ENCODE measurements at regions not wholly inside any gene's neighbourhood (a gene's known extent, or its start where the extent isn't known, plus 50 kb on each side); places are given as distances from the start of the nearest gene placed in this dataset.

GRCh38 chr15:87715252-87715651, 541.3 kb downstream of the NTRK3 start:
- H3K4me3 ChIP-seq (replicated peaks; ENCODE audit: low read depth, low read length), result no peak overlapping the region
- no peak for DNase-seq (ENCODE audit: extremely low read depth, low read depth)
- TF ChIP-seq, protein P1, sequence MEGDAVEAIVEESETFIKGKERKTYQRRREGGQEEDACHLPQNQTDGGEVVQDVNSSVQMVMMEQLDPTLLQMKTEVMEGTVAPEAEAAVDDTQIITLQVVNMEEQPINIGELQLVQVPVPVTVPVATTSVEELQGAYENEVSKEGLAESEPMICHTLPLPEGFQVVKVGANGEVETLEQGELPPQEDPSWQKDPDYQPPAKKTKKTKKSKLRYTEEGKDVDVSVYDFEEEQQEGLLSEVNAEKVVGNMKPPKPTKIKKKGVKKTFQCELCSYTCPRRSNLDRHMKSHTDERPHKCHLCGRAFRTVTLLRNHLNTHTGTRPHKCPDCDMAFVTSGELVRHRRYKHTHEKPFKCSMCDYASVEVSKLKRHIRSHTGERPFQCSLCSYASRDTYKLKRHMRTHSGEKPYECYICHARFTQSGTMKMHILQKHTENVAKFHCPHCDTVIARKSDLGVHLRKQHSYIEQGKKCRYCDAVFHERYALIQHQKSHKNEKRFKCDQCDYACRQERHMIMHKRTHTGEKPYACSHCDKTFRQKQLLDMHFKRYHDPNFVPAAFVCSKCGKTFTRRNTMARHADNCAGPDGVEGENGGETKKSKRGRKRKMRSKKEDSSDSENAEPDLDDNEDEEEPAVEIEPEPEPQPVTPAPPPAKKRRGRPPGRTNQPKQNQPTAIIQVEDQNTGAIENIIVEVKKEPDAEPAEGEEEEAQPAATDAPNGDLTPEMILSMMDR (IDR thresholded peaks at IDR 0.05; ENCODE audit: low read depth, low read length, missing control alignments), result no peak

GRCh38 chr15:87713475-87713879, 543.1 kb downstream of the NTRK3 start:
- TF ChIP-seq, protein P1 (IDR thresholded peaks at IDR 0.05; ENCODE audit: low read depth, low read length, missing control alignments), result no peak
- no peak for DNase-seq (ENCODE audit: extremely low read depth, low read depth)
- H3K4me3 ChIP-seq (replicated peaks; ENCODE audit: low read depth, low read length), result no peak overlapping the region

DNA sequence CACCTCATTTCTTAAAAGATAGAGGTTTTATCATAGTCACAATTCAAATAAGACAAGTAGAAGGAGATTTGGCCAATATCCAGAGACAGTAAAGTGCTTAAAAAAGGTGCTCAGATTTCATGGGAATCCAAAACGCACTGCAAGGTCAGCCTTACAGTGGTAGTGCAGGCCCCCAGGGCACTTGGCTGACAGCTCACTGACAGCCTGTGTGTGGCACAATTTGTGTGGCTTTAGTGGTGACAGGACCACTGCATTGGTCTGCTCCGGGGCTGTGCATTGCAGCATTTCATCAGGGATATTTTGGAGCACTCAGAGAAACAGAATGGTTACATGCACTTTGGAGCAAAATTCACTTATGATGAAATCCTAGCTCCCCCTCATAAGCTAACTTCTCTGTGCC, 544.3 kb downstream of the NTRK3 start:
- DNase-seq (ENCODE audit: extremely low read depth, low read depth), result no peak
- TF ChIP-seq, protein P1 (IDR thresholded peaks at IDR 0.05; ENCODE audit: low read depth, low read length, missing control alignments), result no peak
- H3K4me3 ChIP-seq (replicated peaks; ENCODE audit: low read depth, low read length), result no peak overlapping the region

- no peak for DNase-seq (ENCODE audit: extremely low read depth, low read depth)
Observed at GRCh38 chr15:87711026-87711425, 545.5 kb downstream of the NTRK3 start.

GRCh38 chr15:87710406-87710805, 546.1 kb downstream of the NTRK3 start:
- TF ChIP-seq, protein P1 (IDR thresholded peaks at IDR 0.05; ENCODE audit: low read depth, low read length, missing control alignments), result no peak
- peak; percentile 2 for DNase-seq (ENCODE audit: extremely low read depth, low read depth)
- H3K4me3 ChIP-seq (replicated peaks; ENCODE audit: low read depth, low read length), result no peak overlapping the region

More at GRCh38 chr15:87711026-87711425, 545.5 kb downstream of the NTRK3 start:
- H3K4me3 ChIP-seq (replicated peaks; ENCODE audit: low read depth, low read length), result no peak overlapping the region
- TF ChIP-seq, protein P1 (IDR thresholded peaks at IDR 0.05; ENCODE audit: low read depth, low read length, missing control alignments), result no peak

DNA sequence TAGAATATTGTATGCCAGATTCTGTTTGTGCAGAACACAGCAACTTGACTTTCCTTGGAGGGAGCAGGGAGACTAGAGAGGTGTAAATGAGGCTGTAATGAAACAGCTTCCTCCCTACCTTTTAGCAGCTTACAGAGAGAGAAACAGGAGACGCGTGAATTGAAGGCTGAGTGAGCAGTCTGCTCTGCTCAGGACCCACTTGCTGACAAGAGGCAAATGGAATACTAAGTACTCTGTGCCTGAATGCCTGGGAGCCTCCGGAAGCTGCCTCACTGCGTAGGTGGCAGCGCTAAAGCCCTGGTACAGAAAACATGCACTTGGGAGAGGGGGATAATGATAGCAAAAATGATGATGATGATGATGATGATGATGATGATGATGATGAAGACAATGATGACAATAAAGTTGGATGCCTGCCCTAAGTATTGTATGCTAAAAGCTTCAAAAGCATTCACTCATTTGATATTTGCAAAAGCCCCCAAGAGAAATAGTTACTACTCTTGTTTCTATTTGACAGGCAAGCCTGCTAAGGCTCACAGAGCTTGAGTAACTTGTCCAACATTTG, 548.9 kb downstream of the NTRK3 start:
- H3K4me3 ChIP-seq (replicated peaks; ENCODE audit: low read depth, low read length), result no peak overlapping the region
- TF ChIP-seq, protein P1 (IDR thresholded peaks at IDR 0.05; ENCODE audit: low read depth, low read length, missing control alignments), result no peak
- DNase-seq (ENCODE audit: extremely low read depth, low read depth), result no peak

DNA sequence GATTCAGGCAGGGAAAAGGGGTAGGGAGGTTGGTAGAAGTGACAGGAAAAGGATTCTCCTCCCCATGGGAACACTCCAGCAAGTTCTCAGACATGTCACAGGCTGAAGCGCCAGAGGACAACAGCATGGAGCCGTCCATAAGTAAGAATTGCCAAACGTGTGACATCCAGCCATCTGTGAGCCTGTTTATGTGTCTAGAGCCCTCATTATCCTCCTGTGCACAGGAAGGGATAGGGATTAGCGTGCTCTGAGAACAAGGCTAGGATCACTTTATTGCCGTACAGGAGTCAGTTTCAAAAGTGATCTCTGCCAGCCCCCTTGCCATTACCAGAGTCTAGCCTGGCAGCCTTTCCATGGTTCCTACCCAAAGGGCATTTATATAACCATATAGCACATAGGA, 549.5 kb downstream of the NTRK3 start:
- TF ChIP-seq, protein P1 (IDR thresholded peaks at IDR 0.05; ENCODE audit: low read depth, low read length, missing control alignments), result no peak
- no peak overlapping the region for H3K4me3 ChIP-seq (replicated peaks; ENCODE audit: low read depth, low read length)
- DNase-seq (ENCODE audit: extremely low read depth, low read depth), result no peak
